Activated CD8-positive, alpha-beta memory T cell treated with anti-CD3 and anti-CD28 coated beads for 24 hours (primary cell): ENCODE measurements at regions not wholly inside any gene's neighbourhood (a gene's known extent, or its start where the extent isn't known, plus 50 kb on each side); places are given as distances from the start of the nearest gene placed in this dataset.
A peak's percentile ranks its signal among the peaks of the same experiment; 100 is the strongest.

Source experiments
- DNase-seq: peaks from one replicate; pipeline ENCODE4 v3.0.0-alpha.2; 2020

DNA sequence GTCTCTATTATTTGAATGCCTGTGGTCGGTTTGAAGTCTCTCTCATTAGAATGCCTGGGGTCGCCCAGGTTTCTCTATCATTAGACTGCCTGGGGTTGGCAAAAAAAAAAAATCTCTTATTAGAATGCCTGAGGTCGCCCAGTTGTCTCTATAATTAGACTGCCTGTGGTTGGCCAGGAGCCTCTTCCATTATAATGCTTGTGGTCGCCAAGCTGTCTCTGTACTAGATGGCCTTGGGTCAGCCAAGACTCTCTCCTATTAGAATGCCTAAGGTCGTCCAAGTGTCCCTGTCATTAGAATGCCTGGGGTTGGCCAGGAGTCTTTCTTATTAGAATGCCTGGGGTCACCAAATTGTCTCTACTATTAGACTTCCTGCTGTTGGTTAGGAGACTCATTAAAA lies 2228.4 kb downstream of the TP53TG3F start:
- no peak for DNase-seq

DNA sequence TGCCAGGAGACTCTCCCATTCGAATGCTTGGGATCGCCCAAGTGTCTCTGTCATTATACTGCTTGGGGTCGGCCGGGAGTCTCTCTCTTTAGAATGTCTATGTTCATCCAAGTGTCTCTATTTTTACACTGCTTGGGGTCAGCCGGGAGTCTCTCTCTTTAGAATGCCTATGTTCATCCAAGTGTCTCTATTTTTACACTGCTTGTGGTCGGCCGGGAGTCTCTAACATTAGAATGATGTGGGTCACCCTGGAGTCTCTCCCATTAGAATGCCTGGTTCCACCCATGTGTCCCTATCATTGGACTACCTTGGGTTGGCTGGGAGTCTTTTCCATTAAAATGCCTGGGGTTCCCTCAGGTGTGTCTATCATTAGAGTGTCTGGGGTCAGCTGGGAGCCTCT lies 2230.4 kb downstream of the TP53TG3F start:
- peak; percentile 4 for DNase-seq

DNA sequence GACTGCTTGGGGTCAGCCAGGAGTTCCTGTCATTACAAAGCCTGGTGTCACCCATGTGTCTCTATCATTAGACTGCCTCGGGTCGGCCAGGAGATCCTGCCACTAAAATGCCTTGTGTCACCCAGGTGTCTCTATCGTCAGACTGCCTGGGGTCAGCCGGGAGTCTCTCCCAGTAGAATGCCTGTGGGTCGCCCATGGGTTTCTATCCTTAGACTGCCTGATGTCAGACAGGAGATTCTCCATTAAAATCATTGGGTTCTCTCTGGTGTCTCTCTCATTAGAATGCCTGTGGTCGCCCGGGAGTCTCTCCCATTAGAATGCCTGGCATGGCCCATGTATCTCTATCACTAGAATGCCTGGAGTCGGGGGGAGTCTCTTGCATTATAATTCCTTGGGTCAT lies 2231.0 kb downstream of the TP53TG3F start:
- peak; percentile 24 for DNase-seq

DNA sequence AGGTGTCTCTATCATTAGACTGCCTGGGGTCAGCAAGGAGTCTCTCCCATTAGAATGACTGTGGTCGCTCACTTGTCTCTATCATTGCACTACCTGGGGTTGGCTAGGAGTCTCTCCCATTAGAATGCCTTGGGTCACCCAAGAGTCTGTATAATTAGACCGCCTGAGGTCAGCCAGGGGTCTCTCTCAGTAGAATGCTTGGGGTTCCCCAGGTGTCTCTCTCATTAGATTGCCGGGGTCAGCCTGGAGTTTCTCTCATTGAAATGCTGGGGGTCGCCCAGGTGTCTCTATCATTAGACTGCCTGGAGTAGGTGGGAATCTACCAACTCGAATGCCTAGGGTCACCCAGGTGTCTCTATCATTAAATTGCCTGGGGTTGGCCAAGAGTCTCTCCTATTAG lies 2231.6 kb downstream of the TP53TG3F start:
- DNase-seq: no peak

DNA sequence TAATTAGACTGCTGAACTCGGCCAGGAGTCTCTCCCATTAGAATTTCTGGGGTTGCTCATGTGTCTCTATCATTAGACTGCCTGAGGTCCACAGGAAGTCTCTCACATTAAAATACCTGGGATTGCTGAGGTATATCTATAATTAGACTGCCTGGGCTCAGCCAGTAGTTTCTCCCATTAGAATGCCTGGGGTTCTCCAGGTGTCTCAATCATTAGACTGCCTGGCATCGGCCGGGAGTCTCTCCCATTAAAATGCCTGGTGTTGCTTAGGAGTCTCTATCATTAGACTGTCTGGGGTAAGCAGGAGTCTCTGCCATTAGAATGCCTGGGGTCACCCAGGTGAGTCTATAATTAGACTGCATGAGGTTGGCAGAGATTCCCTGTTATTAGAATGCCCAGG lies 2233.4 kb downstream of the TP53TG3F start:
- peak; percentile 1 for DNase-seq

DNA sequence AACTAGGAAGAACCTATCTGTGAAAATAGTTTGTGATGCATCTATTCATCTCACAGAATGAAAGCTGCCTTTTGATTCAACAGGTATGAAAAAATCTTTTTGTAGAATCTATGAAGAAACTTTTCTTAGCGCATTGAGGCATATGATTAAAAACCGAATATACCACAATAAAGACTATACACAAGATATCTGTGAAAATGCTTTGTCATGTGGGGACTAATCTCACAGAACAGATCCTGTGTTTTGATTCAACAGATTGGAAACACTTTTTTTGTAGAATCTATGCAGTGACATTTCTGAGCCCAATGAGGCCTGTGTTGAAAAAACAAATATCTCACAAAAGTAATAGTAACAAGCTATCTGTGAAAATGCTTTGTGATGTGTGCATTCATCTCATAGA lies 2247.5 kb downstream of the TP53TG3F start:
- no peak for DNase-seq

DNA sequence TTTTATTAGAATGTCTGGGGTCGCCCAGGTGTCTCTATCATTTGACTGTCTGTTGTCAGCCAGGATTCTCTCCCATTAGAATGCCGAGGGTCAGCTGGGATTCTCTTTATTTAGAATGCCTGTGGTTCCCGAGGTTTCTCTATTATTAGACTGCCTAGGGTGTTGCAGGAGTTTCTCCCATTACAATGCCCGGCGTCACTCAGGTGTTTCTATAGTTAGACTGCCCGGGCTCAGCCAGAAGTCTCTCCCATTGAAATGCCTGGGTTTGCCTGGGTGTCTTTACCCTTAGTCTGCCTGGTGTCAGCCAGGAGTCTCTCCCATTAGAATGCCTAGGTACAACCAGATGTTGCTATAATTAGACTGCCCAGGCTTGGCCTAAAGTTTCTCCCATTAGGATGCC lies 2252.0 kb downstream of the TP53TG3F start:
- no peak for DNase-seq

DNA sequence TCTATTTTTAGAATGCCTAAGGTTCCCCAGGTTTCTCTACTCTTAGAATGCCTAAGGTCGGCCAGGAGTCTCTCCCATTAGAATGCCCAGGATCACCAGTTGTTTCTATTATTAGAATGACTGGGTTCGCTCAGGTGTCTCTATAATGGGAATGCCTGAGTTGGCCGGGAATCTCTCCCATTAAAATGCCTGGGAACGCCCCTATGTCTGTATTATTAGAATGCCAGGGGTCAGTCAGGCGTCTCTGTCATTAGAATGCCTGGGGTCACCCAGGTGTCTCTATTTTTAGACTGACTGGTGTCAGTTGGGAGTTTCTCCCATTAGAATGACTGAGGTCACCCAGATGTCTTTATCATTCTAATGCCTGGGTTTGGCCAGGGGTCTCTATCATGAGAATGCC lies 2252.5 kb downstream of the TP53TG3F start:
- DNase-seq: peak; percentile 7

DNA sequence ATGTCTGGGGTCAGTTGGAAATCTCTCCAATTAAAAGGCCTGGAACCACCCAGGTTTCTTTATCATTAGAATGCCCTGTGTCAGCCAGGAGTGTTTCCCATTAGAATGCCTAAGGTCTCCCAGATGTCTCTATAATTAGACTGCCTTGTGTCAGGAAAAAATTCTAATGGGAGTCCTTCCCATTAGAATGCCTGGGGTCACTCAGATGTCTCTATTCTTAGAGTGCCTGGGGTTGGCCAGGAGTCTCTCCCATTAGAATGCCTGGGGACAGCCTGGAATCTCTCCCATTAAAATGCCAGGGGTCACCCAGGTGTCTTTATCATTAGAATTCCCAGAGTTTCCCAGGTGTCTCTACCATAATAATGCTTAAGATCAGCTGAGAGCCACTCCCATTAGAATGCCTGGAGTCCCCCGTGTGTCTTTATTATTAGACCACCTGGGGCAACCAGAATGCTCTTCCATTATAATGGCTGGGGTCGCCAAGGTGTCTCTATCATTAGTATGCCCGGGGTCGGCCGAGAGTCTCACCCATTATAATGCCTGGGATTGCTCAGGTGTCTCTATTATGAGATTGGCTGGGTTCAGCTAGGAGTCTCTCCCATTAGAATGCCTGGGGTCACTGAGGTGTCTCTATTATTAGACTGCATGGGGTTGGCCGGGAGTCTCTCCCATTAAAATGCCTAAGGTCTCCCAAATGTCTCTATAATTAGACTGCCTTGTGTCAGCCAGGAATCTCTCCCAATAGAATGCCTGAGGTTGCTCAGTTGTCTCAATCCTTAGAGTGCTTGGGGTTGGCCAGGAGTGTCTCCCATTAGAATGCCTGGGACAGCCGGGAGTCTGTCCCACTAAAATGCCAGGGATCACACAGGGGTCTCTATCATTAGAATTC lies 2254.6 kb downstream of the TP53TG3F start:
- DNase-seq: peak; percentile 11

DNA sequence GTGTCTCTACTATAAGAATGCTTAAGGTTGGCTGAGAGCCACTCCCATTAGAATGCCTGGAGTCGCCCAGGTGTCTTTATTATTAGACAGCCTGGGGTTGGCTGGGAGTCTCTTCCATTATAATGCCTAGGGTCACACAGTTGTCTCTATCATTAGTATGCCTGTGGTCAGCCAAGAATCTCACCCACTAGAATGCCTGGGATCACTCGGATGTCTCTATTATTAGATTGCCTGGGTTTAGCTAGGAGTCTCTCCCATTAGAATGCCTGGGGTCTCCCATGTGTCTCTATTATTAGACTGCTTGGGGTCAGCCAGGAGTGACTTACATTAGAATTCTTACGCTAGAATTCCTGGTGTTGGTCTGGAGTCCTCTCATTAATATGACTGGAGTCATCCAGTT lies 2255.3 kb downstream of the TP53TG3F start:
- no peak for DNase-seq

DNA sequence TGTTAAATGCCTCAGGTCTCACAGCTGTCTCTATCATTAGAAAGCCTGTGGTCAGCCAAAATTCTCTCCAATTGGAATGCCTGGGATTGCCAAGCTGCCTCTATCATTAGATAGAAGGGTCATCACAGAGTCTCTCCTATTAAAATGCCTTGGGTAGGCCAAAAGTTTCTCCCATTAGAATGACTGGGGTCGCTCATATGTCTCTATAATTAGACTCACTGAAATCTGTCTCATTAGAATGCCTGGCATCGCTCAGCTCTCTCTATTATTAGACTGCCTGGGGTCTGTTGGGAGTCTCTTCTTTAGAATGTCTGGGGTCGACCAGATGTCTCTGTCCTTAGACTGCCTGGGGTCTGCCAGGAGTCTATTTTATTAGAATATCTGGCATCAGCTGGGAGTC lies 2265.1 kb downstream of the TP53TG3F start:
- DNase-seq: no peak

DNA sequence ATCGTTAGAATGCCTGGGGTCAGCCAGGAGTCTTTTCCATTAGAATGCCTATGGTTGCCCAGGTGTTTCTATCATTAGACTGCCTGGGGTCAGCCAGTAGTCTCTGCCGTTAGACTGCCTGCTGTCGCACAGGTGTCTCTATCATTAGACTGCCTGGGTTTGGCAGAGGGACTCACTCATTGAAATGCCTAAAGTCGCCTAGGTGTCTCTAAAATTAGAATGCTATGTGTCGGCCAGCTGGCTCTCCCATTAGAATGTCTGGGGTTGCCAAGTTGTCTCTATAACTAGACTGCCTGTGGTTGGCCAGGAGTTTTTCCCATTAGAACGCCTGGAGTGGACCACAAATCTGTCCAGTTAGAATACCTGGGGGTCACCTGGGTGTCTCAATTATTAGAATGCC lies 2266.5 kb downstream of the TP53TG3F start:
- DNase-seq: no peak

DNA sequence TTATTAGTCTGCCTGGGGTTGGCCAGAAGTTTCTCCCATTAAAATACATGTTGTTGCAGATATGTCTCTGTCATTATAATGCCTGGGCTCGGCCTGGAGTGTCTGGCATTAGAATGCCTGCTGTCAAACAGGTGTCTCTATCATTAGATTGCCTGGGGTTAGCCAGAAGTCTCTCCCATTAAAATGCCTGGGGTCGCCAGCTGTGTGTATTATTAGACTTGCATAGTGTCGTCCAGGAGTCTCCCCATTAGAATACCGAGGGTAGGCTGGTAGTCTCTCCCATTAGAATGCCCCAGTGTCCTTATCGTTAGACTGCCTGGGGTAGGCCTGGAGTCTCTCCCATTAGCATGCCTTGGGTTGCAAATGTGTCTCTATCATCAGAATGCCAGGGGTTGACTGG lies 2270.8 kb downstream of the TP53TG3F start:
- no peak for DNase-seq

DNA sequence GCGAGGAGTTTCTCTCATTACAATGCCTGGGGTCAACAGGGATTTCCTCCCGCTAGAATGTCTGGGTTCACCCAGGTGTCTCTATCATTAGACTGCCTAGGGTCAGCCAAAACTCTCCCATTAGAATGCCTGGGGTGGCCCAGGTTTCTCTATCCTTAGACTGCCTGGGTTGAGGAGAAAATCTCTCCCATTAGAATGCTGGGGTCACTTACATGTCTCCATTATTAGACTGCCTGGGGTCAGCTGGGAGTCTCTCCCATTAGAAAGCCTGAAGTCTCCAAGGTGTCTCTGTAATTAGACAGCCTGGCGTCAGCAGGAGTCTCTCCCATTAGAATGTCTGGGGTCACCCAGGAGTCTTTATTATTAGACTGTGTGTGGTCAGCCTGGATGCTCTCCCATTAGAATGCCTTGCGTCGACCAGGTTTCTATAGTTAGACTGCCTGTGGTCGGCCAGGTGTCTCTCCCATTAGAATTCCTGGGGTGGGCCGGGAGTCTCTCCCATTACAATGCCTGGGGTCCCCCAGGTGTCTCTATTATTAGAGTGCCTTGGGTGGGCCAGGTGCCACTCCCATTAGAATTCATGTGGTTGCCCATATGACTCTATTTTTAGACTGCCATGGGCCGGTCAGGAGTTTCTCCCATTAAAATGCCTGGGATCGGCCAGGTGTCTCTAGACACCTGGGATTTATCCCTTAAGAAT lies 2272.1 kb downstream of the TP53TG3F start:
- DNase-seq: peak; percentile 15

DNA sequence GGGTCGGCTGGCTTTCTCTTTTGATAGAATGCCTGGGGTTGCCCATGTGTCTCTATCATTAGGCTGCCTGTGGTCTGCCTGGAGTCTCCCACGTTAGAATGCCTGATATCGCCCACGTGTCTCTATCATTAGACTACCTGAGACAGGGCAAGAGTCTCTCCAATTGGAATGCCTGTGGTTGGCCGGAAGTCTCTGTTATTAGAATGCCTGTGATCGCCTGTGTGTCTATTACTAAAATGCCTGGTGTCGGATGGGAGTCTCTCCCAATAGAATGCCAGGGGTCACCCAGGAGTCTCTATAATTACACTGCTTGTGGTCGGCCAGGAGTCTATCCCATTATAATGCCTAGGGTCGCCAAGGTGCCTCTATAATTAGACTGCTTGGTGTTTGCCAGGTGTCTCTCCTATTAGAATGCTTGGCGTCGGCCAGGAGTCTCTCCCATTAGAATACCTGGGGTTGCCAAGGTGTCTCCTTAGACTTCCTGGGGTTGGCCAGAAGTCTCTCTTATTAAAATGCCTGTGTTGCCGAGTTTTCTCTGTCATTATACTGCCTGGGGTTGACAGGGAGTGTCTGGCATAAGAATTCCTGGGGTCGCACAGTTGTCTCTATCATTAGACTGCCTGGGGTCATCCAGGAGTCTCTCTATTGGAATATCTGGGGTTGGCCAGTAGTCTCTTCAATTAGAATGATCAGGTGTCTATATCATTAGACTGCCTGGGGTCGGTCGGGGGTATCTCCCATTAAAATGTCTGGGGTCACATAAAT lies 2272.8 kb downstream of the TP53TG3F start:
- no peak for DNase-seq

DNA sequence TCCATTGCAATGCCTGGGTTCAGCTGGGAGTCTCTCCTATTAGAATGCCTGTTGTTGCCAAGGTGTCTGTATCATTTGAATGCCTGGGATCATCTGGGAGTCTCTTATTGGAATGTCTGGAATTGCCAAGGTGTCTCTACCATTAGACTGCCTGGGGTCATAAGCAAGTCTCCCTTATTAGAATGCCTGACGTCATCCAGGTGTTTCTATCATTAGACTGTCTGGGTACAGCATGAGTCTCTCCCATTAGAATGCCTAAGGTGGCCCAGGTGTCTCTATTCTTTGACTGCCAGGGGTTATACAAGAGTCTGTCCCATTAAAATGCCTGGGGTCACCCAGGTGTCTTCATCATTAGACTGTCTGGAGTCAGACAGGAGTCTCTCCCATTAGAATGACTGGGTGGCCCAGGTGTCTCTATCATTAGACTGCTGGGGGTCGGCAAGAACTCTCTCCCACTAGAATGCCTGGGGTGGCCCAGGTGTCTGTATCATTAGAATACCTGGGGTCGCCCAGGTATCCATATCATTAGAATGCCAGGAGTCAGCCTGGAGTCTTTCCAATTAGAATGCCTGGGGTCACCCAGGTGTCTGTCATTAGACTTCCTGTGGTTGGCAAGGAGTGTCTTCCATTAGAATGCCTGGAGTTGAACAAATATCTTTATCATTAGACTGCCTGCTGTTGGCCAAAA lies 2274.0 kb downstream of the TP53TG3F start:
- DNase-seq: peak; percentile 13

DNA sequence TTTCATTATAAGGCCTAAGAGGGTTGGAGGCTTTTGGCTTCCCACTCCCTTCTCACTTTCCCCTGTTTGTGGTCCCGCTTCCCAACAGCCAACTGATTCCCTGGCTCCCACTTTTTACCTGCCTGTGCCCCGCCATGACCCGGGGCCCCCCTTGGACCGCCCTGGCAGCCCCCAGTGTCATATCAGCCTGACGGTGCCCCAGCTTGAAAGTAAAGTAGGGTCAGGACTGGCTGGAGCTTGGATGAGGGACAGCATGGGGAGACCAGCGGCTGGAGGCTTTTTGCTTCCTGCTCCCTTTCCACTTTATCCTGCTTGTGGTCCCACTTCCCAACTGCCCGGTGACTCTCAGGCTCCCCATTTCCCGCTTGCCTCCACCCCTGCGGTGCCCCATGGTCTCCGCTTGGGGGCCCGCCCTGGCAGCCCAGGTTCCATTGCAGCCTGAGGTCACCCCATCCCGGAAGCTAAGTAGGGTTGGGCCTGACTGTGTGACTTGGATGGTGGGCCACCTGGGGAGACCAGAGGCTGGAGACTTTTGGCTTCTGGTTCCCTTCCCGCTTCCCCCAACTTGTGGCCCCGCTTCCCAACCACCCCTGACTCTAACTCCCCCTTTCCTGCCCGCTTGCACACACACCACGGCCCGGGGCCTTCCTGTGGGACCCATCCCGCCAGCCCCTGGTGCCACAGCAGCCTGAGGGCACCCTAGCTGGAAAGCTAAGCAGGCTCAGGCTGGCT lies 2274.7 kb downstream of the TP53TG3F start:
- DNase-seq: peak; percentile 33

DNA sequence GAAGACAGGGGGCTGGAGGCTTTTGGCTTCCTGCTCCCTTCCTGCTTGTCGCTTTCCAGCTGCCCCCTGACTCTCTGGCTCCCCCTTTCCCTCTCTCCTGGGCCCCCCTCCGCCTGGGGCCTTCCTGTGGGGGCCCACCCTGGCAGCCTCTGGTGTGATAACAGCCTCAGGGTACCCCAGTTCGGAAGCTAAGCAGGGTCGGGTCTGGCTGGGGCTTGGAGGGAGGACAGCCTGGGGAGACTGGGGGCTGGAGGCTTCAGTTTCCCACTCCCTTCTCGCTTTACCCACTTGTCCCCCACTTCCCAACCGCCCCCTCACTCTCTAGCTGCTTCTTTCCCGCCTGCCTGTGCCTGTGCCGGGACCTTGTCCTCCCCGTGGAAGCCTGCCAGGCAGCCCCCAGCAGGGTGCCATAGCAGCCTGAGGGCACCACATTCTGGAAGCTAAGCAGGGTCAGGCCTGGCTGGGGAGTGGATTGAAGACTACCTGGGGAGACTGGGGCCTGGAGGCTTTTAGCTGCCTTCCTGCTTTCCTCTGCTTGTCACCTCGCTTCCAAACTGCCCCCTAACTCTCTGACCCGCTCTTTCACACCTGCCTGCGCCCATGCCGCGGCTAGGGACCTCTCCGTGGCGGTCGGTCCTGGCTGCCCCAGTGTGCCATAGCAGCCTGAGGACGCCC lies 2275.5 kb downstream of the TP53TG3F start:
- DNase-seq: peak; percentile 19

DNA sequence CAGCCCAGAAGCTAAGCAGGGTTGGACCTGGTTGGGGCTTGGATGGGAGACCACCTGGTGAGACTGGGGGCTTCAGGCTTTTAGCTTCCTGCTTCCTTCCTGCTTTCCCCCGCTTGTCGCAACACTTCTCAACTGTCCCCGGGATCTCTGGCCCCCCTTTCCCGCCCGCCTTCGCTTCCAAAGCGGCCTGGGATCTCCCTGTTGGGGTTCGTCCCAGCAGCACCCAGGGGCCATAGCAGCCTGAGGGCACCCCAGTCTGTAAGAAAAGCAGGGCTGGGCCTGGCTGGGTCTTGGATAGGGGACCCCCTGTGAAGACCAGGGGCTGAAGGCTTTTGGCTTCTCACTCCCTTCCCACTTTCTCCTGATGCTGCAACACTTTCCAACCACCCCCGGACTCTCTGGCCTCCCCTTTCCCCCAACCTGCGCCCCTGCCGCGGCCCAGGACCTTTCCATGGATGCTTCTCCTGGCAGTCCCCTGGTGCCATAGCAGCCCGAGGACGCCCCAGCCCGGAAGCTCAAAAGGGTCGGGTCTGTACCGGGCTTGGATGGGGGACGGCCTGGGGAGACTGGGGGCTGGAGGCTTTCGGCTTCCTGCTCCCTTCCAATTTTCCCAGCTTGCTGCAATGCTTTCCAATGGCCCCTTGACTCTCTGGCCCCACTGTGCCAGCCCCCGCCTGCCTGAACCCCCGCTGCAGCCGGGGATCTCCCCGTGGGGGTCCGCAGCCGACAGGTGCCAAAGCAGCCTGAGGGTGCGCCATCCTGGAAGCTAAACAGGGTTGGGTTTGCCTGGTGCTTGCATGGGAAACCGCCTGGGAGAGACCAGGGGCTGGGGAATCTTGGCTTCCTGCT lies 2276.2 kb downstream of the TP53TG3F start:
- peak; percentile 32 for DNase-seq

DNA sequence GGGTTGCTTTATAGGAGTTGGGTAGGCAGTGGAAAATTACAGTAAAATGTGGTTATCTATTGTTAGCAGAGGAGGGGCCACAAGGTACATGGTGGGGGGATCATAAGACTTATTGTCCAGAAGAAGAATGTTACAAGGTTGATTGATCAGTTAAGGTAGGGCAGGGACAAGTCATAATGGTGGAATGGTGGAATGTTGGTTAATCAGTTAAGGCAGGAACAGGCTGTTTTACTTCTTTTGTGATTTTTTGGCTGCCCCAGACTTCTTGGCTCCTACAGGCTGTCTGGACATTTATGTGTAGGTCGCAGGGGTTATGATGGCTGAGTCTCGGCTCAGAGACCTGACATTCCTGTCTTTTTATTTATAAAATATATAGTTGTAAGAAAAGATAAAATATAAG lies 2277.1 kb downstream of the TP53TG3F start:
- no peak for DNase-seq

DNA sequence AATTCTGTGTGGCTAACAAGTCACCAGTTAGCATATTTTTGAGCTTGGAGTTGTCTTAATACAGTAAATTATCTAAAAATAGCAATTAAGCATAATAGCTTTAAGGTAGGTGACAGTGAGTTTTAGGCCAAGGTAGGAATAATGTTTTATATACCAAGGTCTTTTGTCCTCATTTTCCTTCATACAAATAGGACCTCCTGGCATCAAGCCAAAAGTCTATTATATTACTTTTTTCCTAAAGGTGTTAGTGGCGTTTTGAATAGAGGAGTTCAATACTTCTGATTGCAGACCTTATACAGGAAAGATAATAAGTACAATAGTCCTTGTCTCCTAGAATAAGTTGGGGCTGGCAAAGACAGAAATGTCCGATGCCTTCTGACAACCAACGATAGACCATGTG lies 2277.7 kb downstream of the TP53TG3F start:
- DNase-seq: no peak
